CD1c-positive myeloid dendritic cell (primary cell): ENCODE measurements at regions not wholly inside any gene's neighbourhood (a gene's known extent, or its start where the extent isn't known, plus 50 kb on each side); places are given as distances from the start of the nearest gene placed in this dataset.
"Not testable (repeated sequence)": the region's sequence is repeated elsewhere in the genome, so short reads cannot be mapped to it uniquely, and the experiment has no call there.

Experiments used
- DNase-seq: peaks from one replicate; pipeline ENCODE4 v3.0.0-alpha.2; 2016; ENCODE audit errors: extremely low spot score

DNA sequence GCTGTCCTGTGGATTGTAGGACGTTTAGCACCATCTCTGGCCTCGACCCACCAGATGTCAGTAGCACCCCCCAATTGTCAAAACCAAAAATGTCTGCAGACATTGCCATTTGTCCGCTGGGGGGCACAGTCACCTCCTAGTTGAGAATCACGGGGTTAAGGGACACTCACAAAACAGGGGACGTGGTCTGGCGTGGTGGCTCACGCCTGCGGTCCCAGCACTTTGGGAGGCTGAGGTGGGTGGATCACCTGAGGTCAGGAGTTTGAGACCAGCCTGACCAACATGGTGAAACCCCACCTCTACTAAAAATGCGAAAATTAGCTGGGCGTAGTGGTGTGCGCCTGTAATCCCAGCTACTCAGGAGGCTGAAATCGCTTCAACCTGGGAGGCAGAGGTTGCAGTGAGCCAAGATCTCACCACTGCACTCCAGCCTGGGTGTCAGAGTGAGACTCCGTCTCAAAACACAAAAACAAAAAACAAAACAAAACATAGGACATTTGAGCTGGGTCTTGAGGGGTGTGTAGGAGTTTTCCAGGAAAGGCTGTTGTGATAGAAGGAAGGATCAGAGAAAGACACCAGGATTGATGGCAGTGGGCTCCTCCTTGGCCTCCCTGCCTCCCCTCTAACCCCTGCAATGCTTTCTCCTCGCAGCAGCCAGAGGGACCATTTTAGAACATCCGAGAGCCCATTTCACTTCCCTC is 171.8 kb upstream of the GSE1 start:
- DNase-seq, result no peak

- DNase-seq, result no peak
These were observed 171.0 kb upstream of the GSE1 start for GRCh38 chr16:85441890-85442670.

DNA sequence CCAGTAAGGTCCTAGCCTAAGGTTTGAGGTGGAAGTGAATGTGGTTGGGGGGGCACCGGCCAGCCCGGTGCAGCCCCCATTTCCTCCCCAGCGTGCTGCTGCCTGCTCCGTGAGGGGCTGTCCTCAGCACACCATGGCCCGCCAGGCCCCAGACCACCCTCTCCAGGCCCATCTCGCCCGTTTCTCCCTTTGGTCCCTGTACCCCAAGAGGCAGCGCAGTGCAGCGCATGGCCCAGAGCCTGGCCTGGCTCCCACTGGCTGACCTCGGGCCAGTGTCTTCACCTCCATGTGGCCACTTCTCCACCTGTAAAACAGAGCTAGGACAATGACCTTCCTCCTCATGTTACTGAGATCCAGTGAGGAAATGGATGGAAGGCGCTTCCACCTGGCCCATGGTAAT is 170.0 kb upstream of the GSE1 start:
- DNase-seq, result no peak

DNA sequence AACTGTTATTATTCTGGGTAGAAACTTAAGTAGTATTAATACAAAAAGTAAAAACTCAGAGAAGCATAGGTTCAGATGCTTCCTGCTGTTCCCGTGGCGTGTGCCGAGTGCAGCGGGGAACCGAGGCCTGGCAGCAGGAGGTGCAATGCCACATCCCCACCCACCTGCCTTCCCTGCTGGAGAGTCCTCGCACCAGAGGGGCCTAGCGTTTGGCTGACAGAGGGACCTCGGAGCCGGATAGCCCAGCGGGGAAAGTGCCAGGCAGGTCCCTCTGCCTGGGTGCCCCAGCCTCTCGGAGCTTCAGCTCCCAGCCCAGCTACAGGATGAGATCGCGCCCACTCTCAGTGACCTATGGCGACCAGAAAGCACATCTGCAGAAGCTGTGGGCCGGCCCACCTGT is 169.6 kb upstream of the GSE1 start:
- no peak for DNase-seq

DNA sequence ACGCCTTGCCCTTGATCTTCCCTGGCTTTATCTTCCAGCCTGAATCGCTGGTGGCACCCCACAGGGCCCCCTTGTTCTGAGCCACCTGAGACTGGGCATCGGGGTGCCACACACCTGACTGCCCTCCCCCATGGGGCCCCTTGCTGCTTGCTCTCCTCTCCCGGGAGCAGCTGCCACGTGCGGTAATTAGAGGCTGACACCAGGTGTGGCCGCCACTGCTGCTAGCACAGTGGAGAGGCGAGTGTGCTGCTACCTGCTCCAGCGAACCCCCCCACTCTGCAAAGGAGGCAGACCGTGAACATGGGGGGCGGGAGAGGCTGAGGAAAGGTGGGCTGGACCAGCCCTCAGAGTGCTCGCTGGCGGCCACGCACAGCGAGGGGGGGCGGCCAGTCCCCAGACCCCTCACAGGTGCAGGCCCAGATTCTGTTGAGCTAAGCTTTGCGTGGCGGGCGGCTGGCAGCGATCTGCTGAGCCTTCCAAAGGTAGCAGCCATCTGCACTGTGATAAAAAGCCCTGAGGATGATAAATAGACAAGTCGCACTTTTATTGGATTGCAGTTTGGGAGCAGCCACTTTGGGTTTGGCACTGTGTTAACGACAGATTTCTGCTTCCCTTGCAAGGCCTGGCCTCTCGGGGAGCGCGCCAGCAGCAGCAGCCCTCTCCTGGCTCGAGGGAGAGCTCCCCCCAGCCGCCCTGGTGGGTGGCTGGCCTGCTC is 167.9 kb upstream of the GSE1 start:
- no peak for DNase-seq

GRCh38 chr16:85445779-85446222 is 167.3 kb upstream of the GSE1 start:
- no peak for DNase-seq

DNA sequence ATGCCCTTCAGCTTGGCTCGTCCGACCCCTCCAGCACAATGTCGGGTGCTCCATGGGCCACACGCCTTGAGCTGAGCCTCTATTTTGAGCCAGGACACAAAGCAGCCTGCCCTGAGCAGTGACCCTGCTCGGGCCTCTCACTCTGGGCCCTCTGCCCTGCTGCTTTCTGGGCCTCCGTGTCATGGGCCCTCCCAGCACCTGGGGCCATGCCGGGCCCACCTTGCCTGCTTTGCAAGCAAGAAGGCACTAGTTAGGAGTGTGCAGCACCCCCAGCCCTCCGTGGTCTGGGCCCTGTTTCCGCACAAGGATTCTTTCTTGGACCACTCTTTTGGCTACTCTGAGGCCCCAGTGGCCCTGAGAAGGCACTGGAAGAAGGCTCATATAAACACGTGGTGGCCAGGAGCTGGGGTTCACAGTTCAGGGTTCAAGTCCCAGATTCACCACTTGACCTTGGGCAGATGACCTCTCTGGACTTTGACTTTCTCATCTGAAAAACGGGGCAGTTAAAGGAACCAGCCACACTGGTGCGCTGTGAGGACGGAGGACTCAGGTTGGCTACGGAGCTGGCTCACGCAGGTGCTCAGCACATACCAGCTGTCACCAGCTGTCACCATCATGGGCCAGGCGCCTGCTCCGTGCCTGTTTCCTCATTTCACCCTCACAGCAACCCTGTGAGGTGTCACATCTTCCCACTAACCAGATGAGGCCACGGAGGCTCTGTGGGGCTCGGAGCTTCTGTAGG is 166.0 kb upstream of the GSE1 start:
- no peak for DNase-seq

DNA sequence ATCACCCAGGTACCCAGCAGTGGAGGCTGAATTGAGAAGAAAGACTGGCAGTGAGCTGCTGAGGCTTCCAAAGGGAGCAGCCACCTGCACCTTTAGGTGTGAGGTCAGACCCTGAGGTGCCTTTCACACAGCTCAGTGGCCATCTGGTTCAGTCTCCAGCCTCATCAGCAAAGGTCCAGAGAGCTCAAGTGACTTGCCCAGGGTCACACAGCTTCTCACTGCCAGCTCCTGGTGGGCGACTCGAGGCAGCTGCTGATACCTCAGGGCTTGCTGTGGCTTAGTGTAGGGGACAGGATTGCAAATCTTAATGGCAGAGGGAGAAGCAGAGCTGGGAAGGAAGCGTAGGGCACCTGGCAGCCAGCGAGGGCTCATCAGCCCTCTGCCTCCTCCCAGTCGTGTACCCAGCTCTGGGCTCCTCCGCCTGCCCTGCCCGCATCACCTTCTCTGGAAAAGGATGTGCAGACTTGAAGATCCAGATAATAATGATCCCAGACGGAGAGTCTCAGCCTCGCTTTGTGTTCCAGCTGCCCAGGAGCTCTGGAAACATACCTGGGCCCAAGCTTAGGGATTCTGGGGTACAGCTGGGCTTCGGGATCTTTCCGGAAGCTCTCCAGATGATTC is 165.3 kb upstream of the GSE1 start:
- DNase-seq, result no peak

DNA sequence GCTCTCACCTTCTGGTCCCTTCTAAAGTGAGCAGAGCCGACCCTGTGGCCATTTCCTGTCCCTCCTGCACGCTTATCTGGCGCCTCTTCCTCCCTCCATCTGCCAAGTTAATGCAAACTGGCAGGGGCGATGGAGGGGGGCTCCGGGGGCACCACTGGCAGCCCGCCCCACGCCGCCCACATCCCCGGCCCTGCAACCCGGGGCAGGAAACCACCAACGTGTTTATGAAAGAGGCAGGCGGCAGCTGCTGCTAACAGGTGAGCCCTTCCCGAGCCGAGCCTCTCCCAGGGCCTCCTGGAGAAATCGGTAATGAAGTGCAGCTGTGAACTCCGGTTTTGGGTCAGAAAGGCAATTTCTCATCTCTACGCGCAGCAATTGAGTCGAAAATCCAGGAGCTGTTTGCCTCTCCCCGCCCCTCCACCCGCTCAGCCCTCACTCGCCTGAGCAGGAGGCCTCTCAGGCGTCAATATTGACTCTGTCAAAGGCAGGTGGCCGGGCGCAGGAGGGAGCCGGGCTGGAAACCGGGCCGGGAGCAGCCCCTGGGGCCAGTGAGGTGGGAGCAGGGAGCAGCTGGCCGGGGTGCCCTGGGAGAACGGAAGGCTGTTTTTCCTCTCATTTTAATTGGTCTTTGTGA is 164.4 kb upstream of the GSE1 start:
- DNase-seq, result no peak

DNA sequence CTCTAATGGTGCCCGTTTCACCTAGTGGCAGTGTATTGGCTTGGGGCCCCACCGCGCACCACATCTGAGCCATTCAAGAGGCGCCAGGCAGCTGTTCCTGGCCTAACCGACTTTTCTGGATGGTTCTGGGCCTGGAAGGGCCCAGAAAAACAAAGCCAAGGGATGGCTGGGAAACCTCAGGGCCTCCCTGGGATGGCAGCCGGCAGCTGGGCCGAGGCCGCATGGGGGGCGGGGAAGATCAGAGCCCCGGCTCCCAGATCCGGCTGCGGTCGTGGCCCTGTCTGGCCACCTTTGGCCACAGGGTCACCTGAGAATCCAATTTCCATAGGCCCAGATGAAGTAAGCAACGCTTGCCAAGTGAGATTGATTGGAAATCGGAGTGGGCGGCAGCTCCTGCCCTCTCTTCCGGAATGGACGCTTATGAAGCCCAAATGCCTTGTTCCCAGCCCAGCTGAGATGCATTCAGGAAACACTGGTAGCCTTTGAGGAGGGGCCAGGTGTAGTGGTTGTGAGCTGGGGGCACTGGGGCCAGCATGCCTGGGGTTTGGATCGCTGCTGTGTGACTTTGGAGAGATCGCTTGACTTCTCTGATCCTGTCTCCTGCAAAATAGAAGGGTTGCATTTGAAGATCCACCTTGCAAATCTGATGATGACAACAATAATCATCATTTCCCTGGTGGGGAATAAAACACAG is 163.8 kb upstream of the GSE1 start:
- DNase-seq, result no peak

DNA sequence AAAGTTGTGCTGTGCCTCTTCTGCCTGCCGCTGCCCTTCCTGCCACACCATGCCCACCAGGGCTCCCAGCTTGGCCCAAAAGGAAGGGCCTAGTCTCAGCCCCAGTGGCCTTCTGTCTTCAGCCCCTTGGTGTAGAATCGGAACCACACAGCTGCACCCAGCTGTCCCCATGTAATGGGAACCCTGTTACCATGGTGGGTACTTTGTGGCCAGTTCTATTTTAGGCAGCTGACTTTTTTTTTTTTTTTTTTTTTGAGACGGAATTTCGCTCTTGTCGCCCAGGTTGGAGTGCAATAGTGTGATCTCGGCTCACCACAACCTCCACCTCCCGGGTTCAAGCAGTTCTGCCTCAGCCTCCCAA is 163.3 kb upstream of the GSE1 start:
- DNase-seq, result no peak

DNA sequence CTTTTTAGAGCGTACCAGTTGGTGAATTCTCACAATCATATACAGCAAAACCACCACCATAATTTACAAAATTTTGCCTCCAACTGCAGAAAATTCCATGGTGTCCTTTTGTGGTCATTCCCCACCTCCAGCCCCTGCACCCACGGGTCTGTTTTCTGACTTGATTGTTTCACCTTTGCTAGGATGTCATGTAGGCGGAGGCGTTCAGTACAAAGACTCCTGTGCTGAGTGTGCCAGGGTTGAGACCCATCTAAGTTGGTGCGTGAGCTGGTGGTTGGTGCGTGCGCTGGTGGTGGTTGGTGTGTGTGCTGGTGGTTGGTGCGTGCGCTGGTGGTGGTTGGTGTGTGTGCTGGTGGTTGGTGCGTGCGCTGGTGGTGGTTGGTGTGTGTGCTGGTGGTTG is 162.0 kb upstream of the GSE1 start:
- not testable (repeated sequence) for DNase-seq

DNA sequence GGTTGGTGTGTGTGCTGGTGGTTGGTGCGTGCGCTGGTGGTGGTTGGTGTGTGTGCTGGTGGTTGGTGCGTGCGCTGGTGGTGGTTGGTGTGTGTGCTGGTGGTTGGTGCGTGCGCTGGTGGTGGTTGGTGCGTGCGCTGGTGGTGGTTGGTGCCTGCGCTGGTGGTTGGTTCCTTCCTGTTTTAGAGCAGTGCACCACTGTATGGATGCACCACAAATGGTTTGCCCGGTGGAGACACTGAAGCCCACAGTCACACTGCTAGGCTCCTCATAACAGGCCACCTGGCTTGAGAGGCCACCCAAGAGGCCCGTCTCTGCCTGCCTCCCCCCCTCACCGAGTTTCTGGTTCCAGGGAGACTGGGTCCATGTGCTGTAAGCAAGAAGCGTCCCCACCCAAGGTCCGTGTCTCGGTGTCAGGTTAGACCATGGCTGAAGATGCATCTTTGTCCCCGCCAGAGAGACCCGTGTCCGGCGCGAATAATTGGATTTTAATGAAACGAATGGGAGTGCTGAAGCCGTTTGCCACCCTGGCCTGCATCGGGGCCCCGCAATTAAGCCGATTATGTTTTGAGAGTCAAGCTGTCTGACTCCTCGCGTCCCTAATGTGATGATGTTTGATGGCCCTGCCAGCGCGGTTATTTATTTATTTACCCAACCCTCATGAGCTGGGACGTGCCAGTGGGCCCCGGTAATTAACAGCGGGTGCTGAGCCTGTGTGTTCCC is 161.3 kb upstream of the GSE1 start:
- DNase-seq, result no peak

DNA sequence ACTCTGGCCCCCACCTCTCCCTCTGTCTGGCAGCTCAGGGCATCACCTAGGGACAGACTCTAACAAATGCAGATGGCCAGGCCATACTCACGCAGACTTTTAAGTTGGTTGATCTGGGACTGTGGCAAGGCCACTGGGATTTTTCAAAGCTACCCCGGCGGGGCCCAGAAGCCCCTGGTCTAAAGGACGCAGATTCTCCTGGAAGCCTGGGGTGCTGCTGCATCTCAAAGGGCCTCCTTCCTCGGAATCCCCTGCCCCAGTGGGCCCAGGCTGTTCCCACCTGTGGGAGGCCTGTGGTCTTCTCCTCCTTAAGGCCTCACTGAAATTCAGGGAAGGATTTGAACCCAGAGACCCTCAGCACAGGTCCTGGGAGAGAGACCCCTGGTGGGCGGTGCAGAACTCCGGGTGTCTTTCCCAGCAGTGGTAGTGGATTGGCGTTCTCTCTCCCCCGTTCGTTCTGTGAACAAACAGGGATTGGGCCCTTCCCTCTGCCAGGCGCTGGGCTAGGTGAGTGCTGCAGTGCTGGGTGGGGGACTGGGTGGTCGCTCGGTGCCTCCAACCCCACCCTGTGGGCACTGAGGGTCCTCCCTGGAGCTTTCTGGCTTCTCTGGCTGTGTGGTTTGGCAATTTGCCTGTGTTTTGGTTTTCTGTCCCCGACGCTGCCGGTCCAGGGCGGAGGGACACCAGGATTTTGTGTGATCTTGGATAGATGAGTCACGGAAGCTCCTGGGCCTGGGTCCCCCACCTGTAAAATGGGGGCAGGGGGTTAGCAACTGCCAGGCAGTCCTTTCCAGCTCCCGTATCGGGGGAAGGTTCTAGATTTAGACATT is 160.5 kb upstream of the GSE1 start:
- DNase-seq, result no peak

DNA sequence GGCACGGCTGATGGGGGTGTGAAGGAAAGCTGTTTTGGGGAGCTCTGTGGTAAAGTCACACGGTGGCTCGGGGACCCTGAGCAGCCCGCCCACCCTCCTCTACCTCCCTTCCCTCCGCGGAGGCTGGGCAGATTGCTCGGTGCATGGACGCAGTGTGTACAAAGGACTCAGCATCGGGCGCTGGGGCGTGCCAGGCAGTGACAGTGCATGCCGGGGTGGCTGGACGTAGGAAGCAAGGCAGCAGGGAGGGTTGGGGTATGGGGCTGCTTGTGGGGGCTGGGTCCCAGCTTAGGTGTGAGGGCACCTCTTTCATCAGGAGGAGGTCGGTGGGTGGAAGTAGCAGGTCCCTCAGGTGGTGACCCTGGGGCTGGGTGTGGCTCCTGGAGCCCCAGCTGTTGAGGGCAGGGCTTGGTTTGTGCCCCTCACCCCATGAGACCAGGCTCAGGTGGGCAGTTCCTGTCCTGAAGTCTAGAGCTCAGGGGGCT is 159.9 kb upstream of the GSE1 start:
- no peak for DNase-seq

DNA sequence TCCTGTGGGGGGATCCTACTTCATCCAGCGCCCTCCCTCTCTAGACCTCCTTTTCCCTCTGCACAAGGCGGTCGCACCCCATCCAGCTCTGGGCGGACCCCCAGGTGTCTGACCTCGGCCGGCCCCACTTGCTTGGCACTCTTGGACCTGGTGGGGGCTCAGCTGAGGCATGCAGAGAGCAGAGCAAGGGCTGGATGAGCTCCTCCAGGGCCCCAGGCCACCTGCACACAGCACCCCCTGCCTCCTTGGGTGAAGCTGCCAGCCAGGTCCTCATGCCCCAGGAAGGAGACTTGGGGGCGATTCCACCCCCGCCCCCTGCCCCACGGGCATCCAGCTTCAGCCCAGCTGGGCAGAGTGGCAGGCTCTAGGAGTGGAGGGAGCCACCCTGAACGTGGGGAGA is 159.4 kb upstream of the GSE1 start:
- no peak for DNase-seq

GRCh38 chr16:85454171-85454872 is 158.8 kb upstream of the GSE1 start:
- no peak for DNase-seq

GRCh38 chr16:85455534-85455933 is 157.6 kb upstream of the GSE1 start:
- no peak for DNase-seq
